Right lung (tissue), 2 donors: ENCODE measurements at regions not wholly inside any gene's neighbourhood (a gene's known extent, or its start where the extent isn't known, plus 50 kb on each side); places are given as distances from the start of the nearest gene placed in this dataset.

Source experiments
- DNase-seq, 2 donors: peaks; one replicate each; pipeline ENCODE4 v3.0.0-alpha.2; 2013

DNA sequence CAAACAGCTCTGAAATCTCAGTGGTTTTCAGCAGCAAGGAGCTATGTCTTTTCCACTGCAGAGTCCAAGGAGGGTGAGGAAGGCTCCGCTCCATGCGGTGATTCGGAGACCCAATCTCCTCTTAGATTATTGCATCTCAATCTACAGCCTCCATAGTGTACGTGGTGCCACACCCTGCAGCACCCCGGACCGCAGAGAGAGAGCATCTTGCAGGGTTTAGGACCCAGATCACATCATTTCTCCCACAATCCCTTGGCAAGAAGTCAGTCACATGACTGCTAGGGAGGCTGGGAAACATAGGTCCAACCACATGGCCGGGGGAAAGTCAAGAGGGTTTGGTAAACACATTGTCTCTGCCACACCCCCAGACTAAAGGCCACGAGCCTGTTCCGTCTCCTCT is 209.4 kb upstream of the TMEM132C start:
- DNase-seq = no peak

DNA sequence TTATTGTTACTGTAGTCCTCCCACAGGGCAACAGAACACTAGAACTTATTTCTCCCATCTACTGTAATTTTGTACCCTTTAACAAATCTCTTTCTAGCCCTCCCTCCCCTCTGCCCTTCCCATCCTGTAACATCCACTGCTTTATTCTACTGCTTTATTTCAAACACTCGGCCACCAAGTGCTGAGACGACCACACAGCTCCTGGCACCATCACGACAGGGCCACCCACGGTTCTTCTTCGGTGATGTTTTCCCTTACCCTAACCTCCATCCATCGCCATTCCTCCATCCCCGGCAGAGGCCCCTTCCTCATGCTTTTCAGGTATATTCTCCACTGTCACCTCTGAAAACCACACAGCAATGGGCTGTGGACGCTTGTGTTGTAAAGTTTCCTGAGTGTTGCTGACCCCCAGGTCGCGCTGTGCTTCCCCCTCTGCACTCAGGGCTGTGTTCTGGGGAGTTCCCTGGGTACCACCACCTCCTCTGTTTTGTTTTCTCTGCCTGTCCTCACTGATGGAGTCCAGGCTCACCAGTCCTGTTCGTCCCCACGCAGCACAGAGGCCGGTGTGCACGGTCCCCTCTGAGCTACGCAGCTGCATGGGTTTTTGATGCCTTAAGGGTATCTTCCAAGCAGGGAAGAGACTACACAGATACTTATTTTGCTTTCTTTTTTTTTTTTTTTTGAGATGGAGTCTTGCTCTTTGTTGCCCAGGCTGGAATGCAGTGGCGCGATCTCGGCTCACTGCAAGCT is 207.2 kb upstream of the TMEM132C start:
- DNase-seq = no peak

DNA sequence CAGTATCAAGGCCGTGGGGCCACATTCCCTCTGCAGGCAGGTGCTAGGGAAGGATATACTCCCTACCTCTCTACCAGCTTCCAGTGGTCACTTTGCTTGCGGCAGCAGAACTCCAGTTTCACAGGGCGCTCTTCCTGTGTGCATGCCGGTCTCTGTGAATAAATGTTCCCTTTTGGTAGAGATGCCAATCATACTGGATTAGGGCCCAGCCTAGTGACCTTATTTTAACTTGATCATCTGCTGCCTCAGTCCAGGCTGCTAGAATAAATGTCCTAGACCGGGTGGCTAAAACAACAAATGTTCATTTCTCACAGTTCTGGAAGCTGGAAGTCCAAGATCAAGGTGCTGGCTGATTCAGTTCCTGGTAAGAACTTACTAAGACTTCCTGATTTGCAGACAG is 198.8 kb upstream of the TMEM132C start:
- DNase-seq = no peak

DNA sequence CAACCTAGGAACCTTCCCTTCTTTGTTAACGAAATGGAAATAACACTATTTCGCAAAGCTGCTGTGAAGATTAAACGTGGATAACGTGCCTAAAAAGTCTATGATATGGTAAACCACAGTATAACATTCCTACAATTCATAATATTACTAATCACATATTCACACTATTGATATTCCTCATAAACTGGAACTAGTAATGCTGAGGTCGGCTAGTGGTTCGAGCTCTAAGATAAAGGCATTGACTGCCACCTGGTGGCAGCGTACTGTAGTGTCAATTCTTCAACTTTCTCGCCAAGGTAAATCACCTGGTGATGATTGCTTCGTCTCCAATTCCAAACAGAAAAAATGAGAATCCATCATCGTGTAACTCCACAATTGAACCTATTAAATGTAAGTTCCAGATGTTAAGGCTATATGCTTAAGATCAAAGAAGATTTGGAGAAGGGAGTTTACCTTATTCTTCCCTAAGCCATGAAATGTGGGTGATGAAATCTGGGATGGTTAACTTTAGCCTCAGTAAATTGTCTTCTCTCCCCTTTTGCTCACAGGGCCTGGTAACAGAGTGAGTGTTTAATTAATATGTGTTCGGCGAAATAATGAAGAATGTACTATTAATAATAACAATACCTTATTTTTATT is 197.5 kb upstream of the TMEM132C start:
- no peak for DNase-seq

DNA sequence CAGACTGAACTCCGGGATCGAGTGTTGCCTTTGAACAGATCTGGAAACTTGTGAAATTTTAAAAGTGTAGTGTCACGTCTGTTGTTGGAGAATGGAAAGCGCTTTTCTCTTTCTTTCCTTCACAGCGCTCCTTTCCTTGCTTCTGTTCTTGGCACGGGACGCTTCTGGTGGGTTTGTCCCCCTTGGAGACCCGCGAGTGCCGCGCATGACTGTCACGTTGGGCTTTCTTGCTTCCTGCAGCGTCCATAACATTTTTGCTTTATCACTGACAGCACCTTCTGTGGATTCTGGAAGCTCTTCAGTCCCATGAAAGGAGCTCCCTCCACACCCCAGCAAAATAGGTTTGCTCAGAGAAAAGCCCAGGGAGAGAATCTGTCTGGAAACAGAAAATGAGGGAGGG is 193.0 kb upstream of the TMEM132C start:
- DNase-seq = no peak

DNA sequence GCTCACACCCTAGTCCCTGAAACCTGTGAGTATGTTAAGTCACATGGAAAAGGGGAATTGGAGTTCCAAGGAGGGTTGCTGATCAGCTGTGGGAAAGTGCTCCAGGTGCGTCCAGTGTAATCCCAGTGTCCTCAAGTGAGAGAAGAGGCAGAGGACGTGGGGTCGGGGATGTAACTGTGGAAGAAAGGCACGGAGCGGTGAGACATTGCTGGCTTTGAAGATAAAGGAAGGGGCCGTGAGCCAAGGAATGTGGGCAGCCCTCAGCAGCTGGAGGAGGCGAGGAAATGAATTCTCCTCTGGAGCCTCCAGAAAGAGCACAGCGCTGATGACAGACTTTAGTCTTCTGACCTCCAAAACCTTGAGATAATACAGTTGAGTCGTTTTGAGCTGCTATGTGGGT is 191.6 kb upstream of the TMEM132C start:
- DNase-seq = no peak

DNA sequence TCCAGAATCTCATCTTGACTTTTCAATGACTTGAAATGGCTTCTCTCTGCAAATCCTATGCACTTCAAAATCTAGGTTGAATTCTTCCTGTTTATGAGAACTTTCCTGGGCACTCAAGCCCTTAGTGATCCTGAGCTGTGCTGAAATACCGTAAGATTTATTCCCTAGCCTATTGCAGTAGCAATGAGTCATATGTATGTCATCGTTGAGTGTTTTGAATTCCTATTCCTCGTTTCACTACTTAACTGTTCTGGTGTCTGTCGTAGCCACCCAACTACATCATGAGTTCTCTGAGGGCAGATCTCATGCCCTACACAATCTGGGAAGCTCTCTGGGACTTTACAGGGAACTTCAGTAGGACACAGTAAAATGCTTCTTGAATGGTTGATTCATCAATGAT is 190.8 kb upstream of the TMEM132C start:
- no peak for DNase-seq

DNA sequence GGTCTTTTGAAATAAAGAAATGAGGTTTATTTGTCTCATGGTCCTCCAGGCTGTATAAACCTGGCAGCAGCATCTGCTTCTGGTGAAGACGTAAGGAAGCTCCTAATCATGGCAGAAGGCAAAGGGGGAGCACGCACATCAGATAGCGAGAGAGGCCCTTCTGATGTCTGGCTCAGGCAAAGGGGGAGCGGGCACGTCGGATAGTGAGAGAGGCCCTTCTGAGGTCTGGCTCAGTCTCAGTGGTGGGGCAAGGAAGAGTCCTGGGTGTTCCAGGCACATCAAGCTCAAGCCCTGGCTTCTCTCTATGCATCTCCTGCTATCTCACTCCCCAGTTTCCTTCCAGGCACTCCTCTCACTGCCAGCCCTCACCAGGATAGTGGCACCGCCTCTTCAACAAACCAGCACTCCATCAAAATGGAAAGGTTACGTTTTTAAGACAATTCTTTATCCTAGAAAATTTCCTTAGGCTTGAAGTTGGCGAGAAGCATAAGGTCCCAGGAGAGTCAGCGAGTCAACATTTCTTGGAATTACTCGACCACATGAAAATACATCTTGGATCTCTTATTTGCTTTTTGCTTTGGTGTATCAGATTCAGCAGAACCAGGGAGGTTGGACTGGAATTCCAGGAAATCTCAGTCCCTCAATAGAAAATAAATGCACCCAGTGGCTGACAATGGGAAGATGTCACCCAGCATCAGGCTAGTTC is 189.6 kb upstream of the TMEM132C start:
- no peak for DNase-seq

DNA sequence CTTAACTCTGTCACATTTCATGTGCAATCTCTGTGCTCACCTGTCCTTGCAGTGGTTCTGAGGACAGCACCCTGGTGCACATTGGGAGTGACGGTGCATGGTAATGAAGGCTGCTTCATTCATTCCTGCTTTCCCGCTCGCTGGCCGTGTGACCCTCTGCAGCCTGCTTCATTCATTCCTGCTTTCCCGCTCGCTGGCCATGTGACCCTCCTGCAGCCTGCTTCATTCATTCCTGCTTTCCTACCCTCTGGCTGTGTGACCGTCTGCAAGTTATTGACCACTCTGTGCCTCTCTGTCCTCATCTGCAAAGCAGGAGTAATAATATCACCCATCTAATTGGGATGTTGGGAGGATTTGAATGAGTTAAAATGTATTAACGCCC is 189.1 kb upstream of the TMEM132C start:
- no peak for DNase-seq

DNA sequence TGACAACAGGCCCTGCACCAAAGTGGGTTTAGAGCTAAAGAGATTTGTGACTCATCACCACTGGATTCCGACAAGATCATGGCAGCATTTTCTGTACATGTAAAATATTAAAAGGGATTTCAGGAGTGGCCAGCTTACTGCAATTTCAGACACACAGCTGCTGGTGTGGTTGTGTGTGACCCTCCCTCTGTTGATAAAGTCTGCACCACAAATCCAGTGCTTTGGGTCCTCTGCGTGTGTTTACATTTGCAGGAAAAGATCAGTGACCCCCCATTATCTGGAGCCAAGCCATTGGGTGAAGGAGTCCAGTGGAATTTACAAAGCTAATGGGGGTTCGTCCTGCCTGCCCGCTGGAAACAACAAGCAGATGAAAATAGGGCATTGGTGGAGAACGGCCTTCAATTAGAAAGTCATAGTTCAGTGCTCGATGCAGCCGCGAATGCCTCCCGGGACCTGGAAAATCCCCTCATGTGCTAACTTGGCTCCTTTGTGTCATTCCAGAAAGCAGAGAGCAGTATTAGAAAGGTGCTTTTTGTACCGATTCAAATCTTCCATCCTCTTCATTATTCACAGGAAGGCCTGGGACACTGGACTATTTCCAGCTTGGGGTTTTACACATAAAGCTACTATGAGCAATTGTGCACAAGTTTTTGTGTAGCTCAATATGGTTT is 188.5 kb upstream of the TMEM132C start:
- no peak for DNase-seq

DNA sequence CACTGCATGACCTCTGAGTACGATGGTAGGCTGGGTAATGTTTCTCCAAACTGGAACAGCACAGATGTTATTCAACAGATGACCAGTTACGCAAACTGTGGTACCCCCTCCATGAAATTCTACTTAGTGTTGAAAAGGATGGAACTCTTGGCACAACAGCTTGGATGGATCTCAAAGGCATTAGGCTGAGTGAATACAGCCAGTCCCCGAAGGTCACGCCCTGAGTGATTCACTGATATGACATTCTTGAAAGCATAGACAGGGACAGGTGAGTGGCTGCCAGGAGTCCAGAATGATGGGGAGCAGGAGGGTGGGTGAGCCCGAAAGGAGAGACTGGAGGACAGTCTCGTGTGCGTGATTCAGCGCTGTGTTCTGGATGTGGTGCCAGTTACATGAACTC is 187.5 kb upstream of the TMEM132C start:
- no peak for DNase-seq

DNA sequence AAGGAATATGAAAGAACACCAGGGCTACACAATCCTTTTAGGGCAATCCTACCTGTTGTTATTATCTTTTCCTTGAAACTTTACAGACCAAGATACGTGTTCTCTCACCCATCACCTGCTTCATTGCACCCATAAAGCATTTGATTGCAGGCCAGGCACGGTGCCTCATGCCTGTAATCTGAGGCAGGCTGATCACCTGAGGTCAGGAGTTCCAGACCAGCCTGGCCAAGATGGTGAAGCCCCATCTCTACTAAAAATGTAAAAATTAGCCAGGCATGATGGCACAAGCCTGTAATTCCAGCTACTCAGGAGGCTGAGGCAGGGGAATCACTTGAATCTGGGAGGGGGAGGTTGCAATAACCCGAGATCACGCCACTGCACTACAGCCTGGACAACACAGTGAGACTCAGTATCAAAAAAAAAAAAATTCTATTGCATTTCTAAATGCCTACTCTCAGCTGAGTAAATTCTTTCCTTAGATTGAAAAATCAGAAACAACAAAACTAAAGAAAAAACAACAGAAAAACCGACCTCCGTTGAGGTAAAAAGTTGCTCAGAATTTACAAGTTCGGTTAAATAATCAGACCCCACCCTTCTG is 183.7 kb upstream of the TMEM132C start:
- DNase-seq = no peak

DNA sequence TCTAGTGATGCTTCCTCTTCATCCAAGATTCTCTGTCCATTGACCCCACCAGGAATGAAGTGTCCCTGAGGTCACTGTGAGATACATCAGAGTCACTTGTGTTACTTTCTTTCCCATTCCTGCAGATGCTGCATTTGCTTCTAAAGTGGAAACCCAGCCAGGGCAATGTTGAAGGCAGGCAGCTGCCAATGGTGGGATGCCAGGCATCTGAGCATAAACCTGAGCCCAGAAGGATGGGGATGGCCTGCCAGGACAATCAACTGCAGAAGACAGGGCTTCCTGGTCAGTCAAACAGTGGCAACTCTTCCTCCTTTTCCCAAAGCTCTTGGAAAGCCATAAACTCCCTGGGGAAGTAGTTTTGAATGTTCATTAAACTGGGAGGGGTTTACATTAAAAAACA is 178.0 kb upstream of the TMEM132C start:
- DNase-seq = no peak

DNA sequence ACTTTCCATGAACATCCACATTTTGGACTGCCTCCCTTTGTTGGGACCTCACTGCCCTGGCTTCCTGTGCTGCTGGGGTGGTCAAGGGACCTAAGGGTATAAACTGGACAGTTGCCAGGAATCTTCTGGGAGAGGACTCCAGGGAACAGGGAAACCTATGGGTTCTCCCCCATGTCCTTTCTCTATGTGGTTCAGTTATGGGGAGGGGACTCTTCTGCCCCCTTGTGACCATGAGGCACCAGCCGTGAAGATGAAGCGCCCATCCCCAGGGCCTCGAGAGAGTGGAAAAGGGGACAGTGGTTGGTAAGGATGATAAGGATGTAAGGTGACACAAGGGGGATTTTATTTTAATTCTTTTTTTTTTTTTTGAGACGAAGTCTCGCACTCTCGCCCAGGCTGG is 177.0 kb upstream of the TMEM132C start:
- no peak for DNase-seq

DNA sequence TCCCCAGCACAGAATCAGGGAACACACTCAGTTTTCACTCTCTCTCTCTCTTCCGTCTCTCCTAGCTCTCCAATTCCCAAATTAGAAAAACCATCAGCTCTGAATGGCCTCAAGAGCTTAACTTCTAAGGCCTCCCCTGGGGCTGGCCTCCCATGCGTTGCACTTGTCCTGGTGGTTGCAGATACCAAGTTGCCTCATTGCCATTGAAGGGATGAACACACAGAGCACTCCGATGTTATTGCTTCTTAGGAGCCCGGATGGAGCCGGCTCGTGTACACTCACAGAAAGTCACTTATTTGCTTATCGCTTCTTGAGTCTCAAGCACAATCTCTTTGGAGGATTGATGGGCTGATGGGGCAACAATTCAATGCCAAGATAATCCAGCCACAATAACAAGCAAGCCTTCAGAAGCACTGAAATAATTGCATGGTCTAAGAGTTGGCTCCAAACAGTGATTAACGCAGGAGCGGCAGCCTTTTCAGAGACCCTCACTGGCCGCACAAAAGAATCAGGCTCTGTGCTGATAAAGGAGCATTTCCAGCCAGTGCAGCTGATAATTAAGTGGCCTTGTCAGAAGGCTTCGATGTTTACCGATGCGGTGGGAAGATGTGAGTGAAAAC is 175.8 kb upstream of the TMEM132C start:
- DNase-seq = no peak

DNA sequence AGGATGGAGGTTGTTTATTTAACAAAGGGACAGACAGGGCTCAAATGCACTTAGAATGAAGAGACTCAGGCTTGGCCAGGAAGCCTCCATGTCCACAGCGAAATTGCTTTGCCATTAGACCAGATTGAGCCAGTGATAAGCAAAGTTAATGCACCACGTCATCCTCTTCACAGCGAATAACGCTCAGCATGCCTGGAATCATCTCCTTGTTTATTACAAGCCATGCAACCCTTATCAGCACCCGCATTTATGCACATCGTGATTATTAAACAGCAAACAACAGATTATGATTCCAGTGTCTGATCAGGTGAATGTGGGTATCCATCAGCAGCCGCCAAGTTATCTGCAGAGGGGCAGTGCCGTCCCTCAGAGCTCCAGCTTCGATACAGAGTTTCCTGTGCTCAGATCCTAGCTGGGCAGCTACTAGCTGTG is 175.0 kb upstream of the TMEM132C start:
- DNase-seq = no peak

DNA sequence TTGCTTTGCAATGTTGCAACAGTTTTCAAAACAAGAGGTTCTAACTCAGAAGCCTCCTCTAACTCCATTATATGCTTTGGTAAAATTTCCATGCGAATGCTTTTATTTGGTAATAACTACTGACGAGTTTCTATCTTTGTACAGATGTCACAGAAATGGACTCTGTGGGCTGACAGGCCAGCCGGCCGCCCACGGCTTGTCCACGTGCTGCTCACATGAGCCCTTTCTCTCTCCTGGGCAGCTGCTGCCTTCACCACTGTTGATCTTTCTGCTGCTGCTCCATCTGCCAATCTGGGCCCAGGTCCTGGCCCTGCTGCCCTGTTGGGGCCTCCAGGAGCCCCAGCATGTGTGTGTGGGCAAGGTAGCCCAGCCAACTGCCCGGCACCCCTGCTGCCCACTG is 168.2 kb upstream of the TMEM132C start:
- DNase-seq = no peak

DNA sequence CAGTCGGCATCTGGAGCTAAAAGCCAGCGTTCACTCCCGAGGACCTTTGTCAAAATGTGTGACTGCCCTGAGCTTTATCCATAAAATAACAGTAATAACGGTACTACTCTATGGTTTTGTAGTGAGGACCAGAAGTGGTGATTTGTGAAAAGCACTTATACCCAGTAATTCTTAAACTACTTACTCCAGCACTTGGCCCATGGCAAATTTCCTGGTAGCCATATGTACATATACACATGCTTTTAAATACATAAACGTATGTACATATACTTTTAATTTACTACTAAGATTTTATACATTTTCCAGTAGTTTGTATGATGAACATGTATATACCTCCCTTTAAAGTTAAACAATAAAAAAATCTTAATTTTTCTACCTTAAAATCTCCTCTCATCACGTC is 163.8 kb upstream of the TMEM132C start:
- DNase-seq = no peak

DNA sequence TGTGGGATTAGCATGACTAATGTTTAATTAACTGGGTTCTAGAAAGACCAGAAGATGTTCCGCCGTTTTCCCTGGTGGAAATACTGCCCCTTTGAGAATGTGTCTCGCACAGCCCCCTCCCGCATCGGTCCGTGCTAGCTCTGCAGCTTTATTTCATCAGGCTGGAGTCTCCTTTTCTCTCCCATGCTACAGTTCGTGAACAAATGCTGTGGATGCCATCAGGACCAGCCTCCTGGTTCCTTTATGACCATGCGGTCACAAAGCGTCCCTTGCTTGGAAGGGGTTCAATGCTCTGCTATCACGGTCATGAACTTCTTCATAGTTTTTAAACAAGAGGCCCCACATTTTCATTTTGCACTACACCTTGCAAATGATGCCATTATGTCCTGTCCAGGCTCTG is 157.7 kb upstream of the TMEM132C start:
- DNase-seq = no peak

DNA sequence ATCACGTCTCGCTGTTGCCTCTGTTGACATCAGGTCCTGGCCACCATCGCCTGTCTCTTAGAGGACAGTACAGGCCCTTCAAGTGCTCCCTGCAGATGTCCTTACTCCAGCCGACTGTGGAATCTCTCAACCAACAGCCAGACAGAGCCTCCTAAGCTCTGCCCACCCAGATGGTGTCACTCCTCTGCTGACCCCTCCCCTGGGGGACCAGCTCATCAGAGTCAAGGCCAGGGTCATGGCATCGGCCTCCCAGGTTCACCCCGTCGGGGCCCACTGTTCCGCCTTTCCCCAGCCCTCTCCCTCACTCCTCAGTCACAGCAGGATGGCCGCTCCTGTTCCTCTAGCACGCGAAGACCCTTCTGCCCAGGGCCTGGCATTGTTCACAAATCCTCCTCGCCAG is 157.3 kb upstream of the TMEM132C start:
- DNase-seq = no peak

DNA sequence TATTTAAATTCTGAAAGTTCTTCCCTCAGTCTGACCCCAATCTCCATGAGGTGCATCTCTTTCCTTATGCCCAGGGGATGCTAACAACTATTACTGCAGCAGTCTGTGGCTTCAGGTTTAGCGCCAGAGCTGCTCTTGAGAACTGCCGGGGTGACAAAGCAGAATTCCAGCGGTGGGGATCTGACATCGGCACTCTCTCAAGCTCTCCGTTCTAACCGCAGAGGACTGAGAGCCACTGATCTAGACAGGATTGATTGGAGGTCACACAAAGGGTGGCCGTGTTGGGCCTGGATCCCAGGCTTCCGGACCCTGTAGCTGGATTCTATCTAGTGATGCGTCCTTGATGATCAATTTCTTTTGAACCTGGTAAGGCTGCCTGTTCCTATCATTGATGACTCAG is 155.6 kb upstream of the TMEM132C start:
- DNase-seq = no peak

DNA sequence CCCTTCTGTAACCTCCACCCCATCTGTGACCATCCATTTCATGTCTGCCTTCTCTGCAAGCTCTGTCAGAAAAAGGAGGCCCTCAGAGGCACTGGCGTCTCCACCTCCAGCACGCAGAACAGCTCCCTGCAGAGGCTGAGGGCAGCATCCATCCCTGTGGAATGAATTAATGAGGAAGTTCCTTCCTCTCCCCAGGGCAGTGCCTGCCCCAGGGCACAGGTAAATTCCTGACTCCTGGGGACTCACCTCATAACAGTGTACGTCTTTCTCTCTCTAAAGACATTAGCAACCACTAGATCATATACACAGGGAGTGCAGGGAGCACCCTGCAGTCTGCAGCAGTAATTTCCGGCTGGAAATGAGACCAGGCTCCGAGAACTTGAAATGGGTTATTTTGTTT is 155.0 kb upstream of the TMEM132C start:
- no peak for DNase-seq
